ENCODE measurements at regions not wholly inside any gene's neighbourhood (a gene's known extent, or its start where the extent isn't known, plus 50 kb on each side); places are given as distances from the start of the nearest gene placed in this dataset.
"Not testable (repeated sequence)": the region's sequence is repeated elsewhere in the genome, so short reads cannot be mapped to it uniquely, and the experiment has no call there.

GRCh38 chr4:179325181-179325580 is 1882.9 kb upstream of the AGA start:
- H3K27me3 Mint-ChIP-seq (ENCODE audit: low read depth) = no peaks in the 10 kb centered on the region
- H3K9me3 Mint-ChIP-seq = no peaks in the 10 kb centered on the region
- no peak overlapping the region for H3K4me3 Mint-ChIP-seq (ENCODE audit: low read depth)
- intact Hi-C loops (cut with micrococcal nuclease) = no loop called here
- H3K27ac Mint-ChIP-seq = no peak overlapping the region
- no peaks in the 10 kb centered on the region for H3K4me1 Mint-ChIP-seq (ENCODE audit: low read depth)
- DNase-seq (ENCODE audit: low spot score) = no peak
- no peaks in the 10 kb centered on the region for H3K36me3 Mint-ChIP-seq (ENCODE audit: low read depth)

GRCh38 chr4:179328627-179329026 is 1886.4 kb upstream of the AGA start:
- DNase-seq (ENCODE audit: low spot score) = no peak
- no peaks in the 10 kb centered on the region for H3K4me1 Mint-ChIP-seq (ENCODE audit: low read depth)
- H3K27me3 Mint-ChIP-seq (ENCODE audit: low read depth) = no peaks in the 10 kb centered on the region
- no peak overlapping the region for H3K27ac Mint-ChIP-seq
- no peaks in the 10 kb centered on the region for H3K9me3 Mint-ChIP-seq
- H3K4me3 Mint-ChIP-seq (ENCODE audit: low read depth) = no peak overlapping the region
- no peaks in the 10 kb centered on the region for H3K36me3 Mint-ChIP-seq (ENCODE audit: low read depth)
- intact Hi-C loops (cut with micrococcal nuclease) = no loop called here

- Mint-ChIP-seq H3K36me3 (ENCODE audit: low read depth) (no peaks in the 10 kb centered on the region), H3K9me3 (peaks cover 4% of the 10 kb centered on the region), H3K4me3 (ENCODE audit: low read depth) (no peak overlapping the region), H3K27ac (no peak overlapping the region), H3K4me1 (ENCODE audit: low read depth) (no peaks in the 10 kb centered on the region), H3K27me3 (ENCODE audit: low read depth) (no peaks in the 10 kb centered on the region)
- DNase-seq (ENCODE audit: low spot score) = no peak
- intact Hi-C loops (cut with micrococcal nuclease) = no loop called here
Measured at GRCh38 chr4:179331362-179331761, 1889.1 kb upstream of the AGA start.

- no peak overlapping the region for H3K27ac Mint-ChIP-seq
- intact Hi-C loops (cut with micrococcal nuclease) = no loop called here
- no peaks in the 10 kb centered on the region for H3K27me3 Mint-ChIP-seq (ENCODE audit: low read depth)
Measured at GRCh38 chr4:179344861-179345260, 1902.6 kb upstream of the AGA start.

GRCh38 chr4:179352221-179352620 is 1910.0 kb upstream of the AGA start:
- H3K36me3 Mint-ChIP-seq (ENCODE audit: low read depth) = no peaks in the 10 kb centered on the region
- no peak overlapping the region for H3K4me3 Mint-ChIP-seq (ENCODE audit: low read depth)
- no peaks in the 10 kb centered on the region for H3K27me3 Mint-ChIP-seq (ENCODE audit: low read depth)
- DNase-seq (ENCODE audit: low spot score) = no peak
- H3K27ac Mint-ChIP-seq = no peak overlapping the region
- peaks cover 34% of the 10 kb centered on the region for H3K9me3 Mint-ChIP-seq
- intact Hi-C loops (cut with micrococcal nuclease) = no loop called here
- no peaks in the 10 kb centered on the region for H3K4me1 Mint-ChIP-seq (ENCODE audit: low read depth)

More at GRCh38 chr4:179344861-179345260, 1902.6 kb upstream of the AGA start:
- DNase-seq (ENCODE audit: low spot score) = no peak
- no peaks in the 10 kb centered on the region for H3K4me1 Mint-ChIP-seq (ENCODE audit: low read depth)
- no peaks in the 10 kb centered on the region for H3K36me3 Mint-ChIP-seq (ENCODE audit: low read depth)
- peaks cover 36% of the 10 kb centered on the region for H3K9me3 Mint-ChIP-seq
- H3K4me3 Mint-ChIP-seq (ENCODE audit: low read depth) = no peak overlapping the region

- Mint-ChIP-seq H3K4me3 (ENCODE audit: low read depth) (no peak overlapping the region), H3K9me3 (peaks cover 33% of the 10 kb centered on the region), H3K36me3 (ENCODE audit: low read depth) (no peaks in the 10 kb centered on the region), H3K27me3 (ENCODE audit: low read depth) (no peaks in the 10 kb centered on the region), H3K4me1 (ENCODE audit: low read depth) (no peaks in the 10 kb centered on the region), H3K27ac (no peak overlapping the region)
- intact Hi-C loops (cut with micrococcal nuclease) = no loop called here
- DNase-seq (ENCODE audit: low spot score) = no peak
Measured at GRCh38 chr4:179353786-179354185, 1911.5 kb upstream of the AGA start.

GRCh38 chr4:179361978-179362486 is 1919.8 kb upstream of the AGA start:
- no peak for DNase-seq (ENCODE audit: low spot score)
- Mint-ChIP-seq H3K9me3 (peaks cover 27% of the 10 kb centered on the region), H3K4me3 (ENCODE audit: low read depth) (no peak overlapping the region), H3K27ac (no peak overlapping the region), H3K36me3 (ENCODE audit: low read depth) (no peaks in the 10 kb centered on the region), H3K4me1 (ENCODE audit: low read depth) (no peaks in the 10 kb centered on the region), H3K27me3 (ENCODE audit: low read depth) (no peaks in the 10 kb centered on the region)
- intact Hi-C loops (cut with micrococcal nuclease) = no loop called here

- intact Hi-C loops (cut with micrococcal nuclease); H3K36me3 Mint-ChIP-seq (ENCODE audit: low read depth); H3K27me3 Mint-ChIP-seq (ENCODE audit: low read depth); DNase-seq (ENCODE audit: low spot score); H3K4me3 Mint-ChIP-seq (ENCODE audit: low read depth); H3K27ac Mint-ChIP-seq; H3K4me1 Mint-ChIP-seq (ENCODE audit: low read depth): not testable (repeated sequence)
- peaks cover 12% of the 10 kb centered on the region for H3K9me3 Mint-ChIP-seq
Measured at GRCh38 chr4:179365932-179366331, 1923.7 kb upstream of the AGA start.

- H3K36me3 Mint-ChIP-seq (ENCODE audit: low read depth) = no peaks in the 10 kb centered on the region
- no peak for DNase-seq (ENCODE audit: low spot score)
- no peak overlapping the region for H3K4me3 Mint-ChIP-seq (ENCODE audit: low read depth)
- H3K9me3 Mint-ChIP-seq = peaks cover 20% of the 10 kb centered on the region
- no peaks in the 10 kb centered on the region for H3K27me3 Mint-ChIP-seq (ENCODE audit: low read depth)
- no peaks in the 10 kb centered on the region for H3K4me1 Mint-ChIP-seq (ENCODE audit: low read depth)
- intact Hi-C loops (cut with micrococcal nuclease) = no loop called here
- H3K27ac Mint-ChIP-seq = no peak overlapping the region
Measured at GRCh38 chr4:179372242-179372641, 1930.0 kb upstream of the AGA start.

- no peak for DNase-seq (ENCODE audit: low spot score)
- Mint-ChIP-seq H3K36me3 (ENCODE audit: low read depth) (no peaks in the 10 kb centered on the region), H3K27me3 (ENCODE audit: low read depth) (no peaks in the 10 kb centered on the region), H3K4me3 (ENCODE audit: low read depth) (no peak overlapping the region), H3K9me3 (peaks cover 20% of the 10 kb centered on the region), H3K4me1 (ENCODE audit: low read depth) (no peaks in the 10 kb centered on the region), H3K27ac (no peak overlapping the region)
- intact Hi-C loops (cut with micrococcal nuclease) = no loop called here
Measured at GRCh38 chr4:179372746-179373145, 1930.5 kb upstream of the AGA start.

- DNase-seq (ENCODE audit: low spot score); H3K4me3 Mint-ChIP-seq (ENCODE audit: low read depth); intact Hi-C loops (cut with micrococcal nuclease); H3K27me3 Mint-ChIP-seq (ENCODE audit: low read depth); H3K4me1 Mint-ChIP-seq (ENCODE audit: low read depth); H3K36me3 Mint-ChIP-seq (ENCODE audit: low read depth); H3K27ac Mint-ChIP-seq: not testable (repeated sequence)
- peaks cover 20% of the 10 kb centered on the region for H3K9me3 Mint-ChIP-seq
Measured at GRCh38 chr4:179378847-179379246, 1936.6 kb upstream of the AGA start.

GRCh38 chr4:179392787-179393186 is 1950.5 kb upstream of the AGA start:
- no peaks in the 10 kb centered on the region for H3K4me1 Mint-ChIP-seq (ENCODE audit: low read depth)
- no peaks in the 10 kb centered on the region for H3K27me3 Mint-ChIP-seq (ENCODE audit: low read depth)
- H3K36me3 Mint-ChIP-seq (ENCODE audit: low read depth) = no peaks in the 10 kb centered on the region
- intact Hi-C loops (cut with micrococcal nuclease) = no loop called here
- no peak overlapping the region for H3K4me3 Mint-ChIP-seq (ENCODE audit: low read depth)
- no peak for DNase-seq (ENCODE audit: low spot score)
- no peak overlapping the region for H3K27ac Mint-ChIP-seq
- peaks cover 41% of the 10 kb centered on the region for H3K9me3 Mint-ChIP-seq

GRCh38 chr4:179398414-179398813 is 1956.2 kb upstream of the AGA start:
- H3K9me3 Mint-ChIP-seq = peaks cover 41% of the 10 kb centered on the region
- H3K27ac Mint-ChIP-seq = no peak overlapping the region
- intact Hi-C loops (cut with micrococcal nuclease) = no loop called here
- H3K36me3 Mint-ChIP-seq (ENCODE audit: low read depth) = no peaks in the 10 kb centered on the region
- no peak for DNase-seq (ENCODE audit: low spot score)
- no peaks in the 10 kb centered on the region for H3K27me3 Mint-ChIP-seq (ENCODE audit: low read depth)
- H3K4me3 Mint-ChIP-seq (ENCODE audit: low read depth) = no peak overlapping the region
- no peaks in the 10 kb centered on the region for H3K4me1 Mint-ChIP-seq (ENCODE audit: low read depth)

Data from activated T-helper 2 cell treated with anti-CD3 and anti-CD28 coated beads, Interferon-gamma antibody, Interleukin-2, Interleukin-4, amounts not matched to agents 10 μg/mL and 5 μg/mL and 100 μg/mL, durations not matched to agents 14 hours and 24 hours and 36 hours (primary cell).